ENCODE measurements at regions not wholly inside any gene's neighbourhood (a gene's known extent, or its start where the extent isn't known, plus 50 kb on each side); places are given as distances from the start of the nearest gene placed in this dataset.

GRCh38 chr14:101065246-101065645, 161.7 kb upstream of the RTL1 start:
- TF ChIP-seq ZFX (IDR thresholded peaks at IDR 0.05) (no peak), CTCF (conservative IDR thresholded peaks at IDR 0.05) (no peak)
- no peak overlapping the region for H3K27ac ChIP-seq

DNA sequence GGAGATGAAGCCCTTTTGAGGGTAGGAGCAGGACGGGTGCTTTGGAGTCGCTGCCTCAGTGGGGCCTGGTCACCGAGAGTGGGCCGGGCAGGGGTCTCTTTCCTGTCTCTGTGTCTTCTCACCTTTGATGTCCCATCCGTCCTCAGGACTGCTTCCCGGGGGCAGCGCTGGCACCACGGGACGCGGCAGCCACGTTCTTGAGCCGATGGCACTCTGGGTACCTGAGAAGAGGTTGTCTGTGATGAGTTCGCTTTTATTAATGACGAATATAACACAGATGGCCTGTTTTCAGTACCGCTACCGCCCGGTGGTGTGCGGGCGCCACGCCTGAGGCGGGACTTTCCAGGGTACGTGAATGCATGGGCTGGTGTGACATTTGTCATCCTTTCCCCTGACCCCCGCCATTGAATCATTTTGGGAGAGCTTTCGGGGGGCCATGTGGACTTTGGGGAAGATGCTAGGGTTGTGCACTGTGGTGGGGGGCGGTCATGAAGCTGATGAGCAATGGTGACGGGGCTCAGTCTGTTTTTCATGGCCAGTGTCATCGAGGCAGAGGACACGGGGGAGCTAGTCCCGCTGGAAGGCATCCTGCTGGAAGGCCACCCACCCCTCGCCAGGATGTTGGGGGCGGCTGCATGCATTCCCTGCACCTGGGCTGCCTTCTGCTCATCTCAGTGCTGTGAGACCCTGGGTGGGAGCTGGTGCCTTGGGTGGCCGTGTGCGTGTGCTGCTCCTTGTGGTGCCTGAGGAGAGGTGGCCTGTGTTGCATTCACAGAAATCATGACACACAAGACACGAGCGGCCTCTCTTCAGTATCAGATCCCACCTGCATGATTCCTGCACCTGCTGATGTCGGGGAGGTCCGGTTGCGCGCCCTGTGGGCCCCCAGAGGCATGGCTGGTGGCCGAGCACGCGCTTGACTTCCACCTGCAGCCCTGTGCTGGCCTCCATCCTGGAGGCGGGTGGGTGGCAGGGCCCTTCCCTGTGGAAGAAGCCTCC, 162.5 kb upstream of the RTL1 start:
- TF ChIP-seq ZFX (IDR thresholded peaks at IDR 0.05) (no peak), CTCF (conservative IDR thresholded peaks at IDR 0.05) (no peak)
- no peak overlapping the region for H3K27ac ChIP-seq

- no peak overlapping the region for H3K27ac ChIP-seq
- TF ChIP-seq ZFX (IDR thresholded peaks at IDR 0.05) (no peak), CTCF (conservative IDR thresholded peaks at IDR 0.05) (no peak)
Observed at GRCh38 chr14:101066826-101067510, 163.4 kb upstream of the RTL1 start.

GRCh38 chr14:101068313-101069227, 165.0 kb upstream of the RTL1 start:
- H3K27ac ChIP-seq = no peak overlapping the region
- no peak for TF ChIP-seq CTCF (conservative IDR thresholded peaks at IDR 0.05)
- TF ChIP-seq ZFX (IDR thresholded peaks at IDR 0.05) = no peak

DNA sequence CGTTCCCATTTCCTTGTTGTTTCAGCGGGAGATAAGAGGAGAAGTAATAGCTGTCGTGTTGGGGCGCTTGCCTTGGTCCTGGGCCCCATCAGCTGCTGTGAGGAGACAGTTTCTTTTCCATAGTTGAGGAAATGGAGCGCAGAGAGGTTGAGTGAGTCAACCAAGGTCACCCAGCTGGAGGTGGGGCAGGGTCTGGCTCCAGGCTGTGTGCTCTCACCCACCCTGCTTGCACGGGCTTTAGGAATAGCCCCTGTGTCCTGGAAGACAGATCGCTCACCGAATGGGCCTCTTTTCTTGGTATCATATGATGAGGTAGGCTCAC, 165.7 kb upstream of the RTL1 start:
- no peak overlapping the region for H3K27ac ChIP-seq
- TF ChIP-seq ZFX (IDR thresholded peaks at IDR 0.05) (no peak), CTCF (conservative IDR thresholded peaks at IDR 0.05) (no peak)

DNA sequence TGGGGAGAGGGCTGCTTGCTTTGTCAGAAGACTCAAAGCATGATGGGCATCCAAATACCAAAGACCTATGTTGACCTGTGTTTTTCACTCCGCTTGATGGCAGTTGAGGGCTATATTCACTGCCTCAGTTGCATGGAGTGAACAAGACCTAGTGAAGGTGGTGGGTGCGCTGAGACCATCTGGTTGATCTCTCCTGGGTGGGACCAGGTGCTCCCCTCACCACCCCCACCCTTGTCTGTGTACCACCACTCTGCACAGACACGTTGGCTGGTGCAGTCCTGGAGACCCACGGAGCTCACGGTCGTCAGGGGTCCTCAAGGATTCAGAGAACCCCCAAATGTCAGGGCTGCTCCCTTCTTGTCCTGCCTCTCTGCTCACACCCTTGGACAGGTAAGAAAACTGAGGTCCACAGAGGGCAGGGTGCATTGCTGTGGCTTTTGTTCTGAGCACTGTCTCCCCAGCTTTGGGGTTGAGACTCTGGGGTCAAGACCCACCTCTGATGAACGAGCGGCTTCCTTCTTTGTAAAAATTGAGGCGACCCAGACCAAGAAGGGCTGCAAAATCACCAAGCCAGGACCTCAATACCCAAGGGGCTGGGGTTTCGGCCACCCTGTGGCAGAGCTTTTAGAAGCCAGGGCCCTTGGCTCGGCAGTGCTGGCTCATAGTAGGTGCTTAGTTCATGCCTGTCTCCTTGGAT, 166.3 kb upstream of the RTL1 start:
- no peak overlapping the region for H3K27ac ChIP-seq
- no peak for TF ChIP-seq ZFX (IDR thresholded peaks at IDR 0.05)
- no peak for TF ChIP-seq CTCF (conservative IDR thresholded peaks at IDR 0.05)
